Amniotic epithelial cell (primary cell): ENCODE measurements at regions not wholly inside any gene's neighbourhood (a gene's known extent, or its start where the extent isn't known, plus 50 kb on each side); places are given as distances from the start of the nearest gene placed in this dataset.
"Not testable (repeated sequence)": the region's sequence is repeated elsewhere in the genome, so short reads cannot be mapped to it uniquely, and the experiment has no call there.

Experiments
- DNase-seq: peaks from one replicate; pipeline ENCODE4 v3.0.0-alpha.2; 2010; ENCODE audit warnings: low read depth

DNA sequence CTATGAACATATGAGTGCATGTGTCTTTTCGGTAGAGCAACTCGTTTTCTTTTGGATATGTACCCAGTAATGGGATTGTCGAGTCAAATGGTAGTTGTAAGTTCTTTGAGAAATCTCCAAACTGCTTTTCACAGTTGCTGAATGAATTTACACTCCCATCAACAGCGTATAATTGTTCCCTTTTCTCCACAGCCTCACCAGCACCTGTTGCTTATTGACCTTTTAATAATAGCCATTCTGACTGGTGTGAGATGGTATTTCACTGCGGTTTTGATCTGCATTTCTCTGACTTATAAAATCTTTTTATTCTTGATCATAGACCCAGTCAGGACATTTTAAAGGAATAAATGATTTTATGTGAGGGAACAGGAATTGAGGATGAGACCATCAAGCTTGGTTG, 165.0 kb upstream of the KCTD3 start:
- no peak for DNase-seq

GRCh38 chr1:215405211-215405610, 161.9 kb upstream of the KCTD3 start:
- no peak for DNase-seq

DNA sequence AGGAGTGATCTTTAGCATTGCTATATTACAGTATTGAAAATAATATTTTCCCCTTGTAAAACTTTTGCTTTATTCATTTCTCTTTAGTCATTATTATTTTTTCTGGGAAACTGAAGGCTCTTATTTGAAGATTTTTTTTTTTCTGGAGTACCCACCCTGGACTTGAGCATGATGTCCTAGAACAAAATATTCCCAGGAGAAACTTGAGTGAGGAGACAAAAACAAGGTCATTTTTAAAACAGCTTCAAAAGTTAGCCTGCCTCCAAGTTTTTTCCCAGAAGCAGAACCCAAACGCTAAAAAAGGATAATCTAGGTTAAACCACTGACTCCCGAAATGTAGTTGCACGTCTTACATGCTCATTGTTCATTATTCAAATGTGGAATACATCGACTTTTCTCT, 160.2 kb upstream of the KCTD3 start:
- DNase-seq, result no peak

- no peak for DNase-seq
Observed at GRCh38 chr1:215407575-215407974, 159.5 kb upstream of the KCTD3 start.

DNA sequence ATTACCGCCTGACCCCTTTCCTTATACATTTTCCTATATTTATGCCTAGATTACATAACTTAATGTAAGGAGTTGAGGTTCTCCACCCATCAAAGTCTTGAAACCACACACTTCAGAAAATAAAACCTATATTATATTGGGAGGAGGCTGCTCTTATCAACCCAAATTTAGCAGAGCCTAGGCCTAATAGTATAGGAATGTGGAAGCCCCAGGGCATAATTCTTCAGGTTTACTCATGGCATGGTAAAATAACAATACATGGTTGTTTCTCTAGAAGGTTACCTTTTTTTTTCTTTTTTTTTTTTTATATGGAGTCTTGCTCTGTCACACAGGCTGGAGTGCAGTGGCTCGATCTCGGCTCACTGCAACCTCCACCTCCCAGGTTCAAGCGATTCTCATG, 157.6 kb upstream of the KCTD3 start:
- not testable (repeated sequence) for DNase-seq

GRCh38 chr1:215415521-215415920, 151.6 kb upstream of the KCTD3 start:
- DNase-seq, result not testable (repeated sequence)

GRCh38 chr1:215416497-215416896, 150.6 kb upstream of the KCTD3 start:
- no peak for DNase-seq

- DNase-seq, result no peak
Observed at GRCh38 chr1:215417122-215417521, 150.0 kb upstream of the KCTD3 start.

GRCh38 chr1:215418876-215419447, 148.1 kb upstream of the KCTD3 start:
- DNase-seq, result no peak

- no peak for DNase-seq
Observed at GRCh38 chr1:215421744-215422143, 145.4 kb upstream of the KCTD3 start.

GRCh38 chr1:215423288-215423687, 143.8 kb upstream of the KCTD3 start:
- no peak for DNase-seq

DNA sequence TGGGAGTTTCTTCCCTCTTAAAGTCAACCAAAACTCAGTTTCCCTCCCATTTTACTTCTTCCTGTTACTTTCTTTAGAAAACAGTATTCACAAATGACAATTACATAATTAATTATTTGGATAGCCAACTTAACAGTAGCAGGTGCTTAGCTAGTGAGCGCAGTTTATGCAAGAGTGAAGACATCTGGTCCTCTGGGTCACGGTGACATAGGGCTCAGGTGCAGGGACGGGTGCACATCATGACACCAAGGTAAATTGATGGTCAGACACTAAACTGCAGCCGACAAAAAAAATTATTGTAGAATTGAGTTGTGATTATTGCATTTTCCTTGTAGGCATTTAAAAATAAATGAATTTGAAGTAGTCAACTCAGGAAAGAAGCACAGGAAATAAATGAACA, 142.0 kb upstream of the KCTD3 start:
- DNase-seq, result no peak

GRCh38 chr1:215426101-215426500, 141.0 kb upstream of the KCTD3 start:
- no peak for DNase-seq

GRCh38 chr1:215432483-215433227, 134.4 kb upstream of the KCTD3 start:
- DNase-seq, result not testable (repeated sequence)

DNA sequence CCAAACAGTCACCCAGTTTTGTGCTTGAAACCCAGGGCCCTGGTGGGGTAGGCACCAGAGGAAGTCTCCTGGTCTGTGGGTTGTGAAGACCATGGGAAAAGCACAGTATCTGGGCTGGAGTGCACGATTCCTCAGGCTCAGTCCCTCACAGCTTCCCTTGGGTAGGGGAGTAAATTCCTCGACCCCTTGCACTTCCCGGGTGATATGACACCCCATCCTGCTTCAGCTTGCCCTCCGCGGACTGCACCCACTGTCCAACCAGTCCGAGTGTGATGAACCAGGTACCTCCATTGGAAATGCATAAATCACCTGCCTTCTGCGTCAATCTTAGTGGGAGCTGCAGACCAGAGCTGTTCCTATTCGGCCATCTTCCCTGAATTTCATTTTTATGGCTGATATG, 133.9 kb upstream of the KCTD3 start:
- no peak for DNase-seq

- no peak for DNase-seq
Observed at GRCh38 chr1:215439549-215439948, 127.6 kb upstream of the KCTD3 start.

GRCh38 chr1:215444715-215445414, 122.2 kb upstream of the KCTD3 start:
- no peak for DNase-seq

GRCh38 chr1:215448014-215448413, 119.1 kb upstream of the KCTD3 start:
- peak; percentile 2 for DNase-seq

GRCh38 chr1:215449147-215449546, 118.0 kb upstream of the KCTD3 start:
- DNase-seq, result not testable (repeated sequence)

- no peak for DNase-seq
Observed at GRCh38 chr1:215453440-215453839, 113.7 kb upstream of the KCTD3 start.

DNA sequence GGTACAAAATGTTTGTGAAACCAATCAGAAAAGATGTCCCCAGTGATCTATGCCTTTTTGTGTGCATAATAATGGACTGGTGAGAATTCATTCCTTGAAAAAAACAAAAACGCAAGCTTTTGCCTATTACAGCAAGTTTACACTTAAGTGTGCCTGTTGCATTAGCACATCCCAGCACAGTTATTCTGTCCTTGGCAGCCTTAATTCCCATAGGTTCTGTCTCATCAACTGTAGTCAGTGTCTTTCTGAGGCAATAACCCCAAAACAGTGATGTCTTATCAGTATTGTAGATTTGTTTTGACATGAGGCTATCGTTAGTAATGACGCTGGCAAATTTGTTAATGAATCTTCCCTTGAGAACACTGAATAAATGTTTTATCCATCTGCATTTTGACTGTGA, 109.9 kb upstream of the KCTD3 start:
- no peak for DNase-seq

- DNase-seq, result no peak
Observed at GRCh38 chr1:215458104-215458503, 109.0 kb upstream of the KCTD3 start.

GRCh38 chr1:215458562-215458961, 108.5 kb upstream of the KCTD3 start:
- no peak for DNase-seq
